GM20000 (cell line): ENCODE measurements at regions not wholly inside any gene's neighbourhood (a gene's known extent, or its start where the extent isn't known, plus 50 kb on each side); places are given as distances from the start of the nearest gene placed in this dataset.

ENCODE experiments used
- DNase-seq: peaks from one replicate; pipeline ENCODE4 v3.0.0; 2012; ENCODE audit warnings: low spot score
- CTCF ChIP-seq: IDR thresholded peaks from 2 replicates; pipeline ENCODE4 v1.5.1; 2012; ENCODE audit warnings: mild to moderate bottlenecking, control low read depth; ENCODE audit errors: extremely low read depth, missing control alignments

GRCh38 chr5:125348221-125348692, 601.8 kb upstream of the ZNF608 start:
- no peak for DNase-seq

GRCh38 chr5:125348936-125349831, 602.7 kb upstream of the ZNF608 start:
- TF ChIP-seq CTCF = no peak
- DNase-seq = no peak

More at GRCh38 chr5:125348221-125348692, 601.8 kb upstream of the ZNF608 start:
- no peak for TF ChIP-seq CTCF

GRCh38 chr5:125357660-125358059, 611.2 kb upstream of the ZNF608 start:
- no peak for DNase-seq
- TF ChIP-seq CTCF = no peak

- no peak for TF ChIP-seq CTCF
- no peak for DNase-seq
Observed at GRCh38 chr5:125365747-125366146, 619.3 kb upstream of the ZNF608 start.

GRCh38 chr5:125367702-125368101, 621.3 kb upstream of the ZNF608 start:
- no peak for DNase-seq
- no peak for TF ChIP-seq CTCF

- no peak for DNase-seq
- TF ChIP-seq CTCF = no peak
Observed at GRCh38 chr5:125370461-125371205, 624.2 kb upstream of the ZNF608 start.
